K562 (cell line): ENCODE measurements at regions not wholly inside any gene's neighbourhood (a gene's known extent, or its start where the extent isn't known, plus 50 kb on each side); places are given as distances from the start of the nearest gene placed in this dataset.

ENCODE experiments used
- ATAC-seq: fragments of 200-7000 bp; cut with Tn5 transposase; 3 replicates; pipeline ENCODE4 v1.9.1; 2020; ENCODE audit warnings: moderate library complexity
- BruUV-seq: library from RNA; stranded (reverse); fragments of 400-500 nt; replicated peaks from 2 replicates; lab custom pipeline; 2021; lab: Mats Ljungman, UMichigan
- CTCF ChIA-PET: fragments of 300-600 bp; formaldehyde crosslinking; extraction: SDS; loops from one replicate; lab custom pipeline; 2021; ENCODE audit warnings: low intra/inter-chr PET ratio; lab: Yijun Ruan, JAX
- POLR2A ChIA-PET: fragments of 300-600, 350-650 bp; sonication (Branson Sonifier 250); formaldehyde crosslinking; extraction: SDS; loops from one replicate; lab custom pipeline; 2021; ENCODE audit warnings: antibody characterized with exemption, inconsistent platforms; lab: Yijun Ruan, JAX
- DNase-seq, 4 experiments: peaks; one replicate each; pipeline versions ENCODE4 v3.0.0 to v3.0.0-alpha.2; 2011 to 2018; ENCODE audit warnings: low spot score in 3 of 4, mixed read lengths in 3 of 4; ENCODE audit errors: extremely low read depth in 1 of 4
- FAIRE-seq: peaks from 2 replicates; lab custom pipeline; 2011; peaks lifted over from hg19 to GRCh38; lab: Jason Lieb, UNC
- H2AFZ ChIP-seq: 2 replicates; pipeline ENCODE4 v1.6.0; 2011; ENCODE audit warnings: low read depth, low read length, control low read depth, inconsistent platforms
- H3K27ac ChIP-seq: fragments of 200-600 bp; 3 replicates; pipeline ENCODE4 v1.8.0; 2011; ENCODE audit warnings: low read depth, mild to moderate bottlenecking, control low read depth, inconsistent platforms, low read length, moderate library complexity, mixed read lengths; ENCODE audit errors: extremely low read depth
- H3K27me3 ChIP-seq, 2 experiments: fragments of 300-600 bp in 1 of 2; 2 replicates in 1 of 2; 3 replicates in 1 of 2; pipeline versions ENCODE4 v1.6.0 to v1.8.0; 2011; ENCODE audit warnings: inconsistent platforms in 2 of 2, low read length in 2 of 2, mild to moderate bottlenecking in 1 of 2, mixed read lengths in 1 of 2, moderate library complexity in 1 of 2; ENCODE audit not compliant: control insufficient read depth in 2 of 2, insufficient read depth in 2 of 2
- H3K36me3 ChIP-seq: fragments of 300-600 bp; 3 replicates; pipeline ENCODE4 v1.8.0; 2011; ENCODE audit warnings: mild to moderate bottlenecking, low read length, inconsistent platforms; ENCODE audit not compliant: control insufficient read depth, insufficient read depth
- H3K4me1 ChIP-seq, 2 experiments: fragments of 200-600 bp in 1 of 2; replicated peaks in 1 of 2; 2 replicates in 1 of 2; 3 replicates in 1 of 2; pipeline versions ENCODE4 v1.5.1 to v1.8.0; 2011; ENCODE audit warnings: inconsistent platforms in 2 of 2, low read length in 2 of 2, mild to moderate bottlenecking in 1 of 2, mixed read lengths in 1 of 2, moderate library complexity in 1 of 2; ENCODE audit not compliant: control insufficient read depth in 2 of 2, insufficient read depth in 2 of 2
- H3K4me2 ChIP-seq: 2 replicates; pipeline ENCODE4 v1.6.1; 2011; ENCODE audit warnings: low read length, control low read depth, inconsistent platforms, mixed read lengths; ENCODE audit not compliant: insufficient read depth
- H3K4me3 ChIP-seq: fragments of 200-600 bp; sonication (generic), shearing (Covaris generic); 2 replicates; pipeline ENCODE4 v1.5.1; 2016; ENCODE audit warnings: control low read depth, inconsistent platforms
- H3K79me2 ChIP-seq: fragments of 200-600 bp; 3 replicates; pipeline ENCODE4 v1.8.0; 2011; ENCODE audit warnings: low read length, inconsistent platforms; ENCODE audit not compliant: control insufficient read depth, insufficient read depth
- H3K9ac ChIP-seq, 2 experiments: 2 replicates each; pipeline versions ENCODE4 v1.6.0 to v1.6.1; 2011; ENCODE audit warnings: low read depth in 2 of 2, low read length in 2 of 2, control low read depth in 1 of 2, inconsistent platforms in 1 of 2, mild to moderate bottlenecking in 1 of 2, mixed read lengths in 1 of 2; ENCODE audit not compliant: insufficient read depth in 1 of 2
- H3K9me1 ChIP-seq: one replicate; pipeline ENCODE4 v1.6.0; 2011; ENCODE audit warnings: inconsistent platforms, mild to moderate bottlenecking, low read length, moderate library complexity; ENCODE audit not compliant: control insufficient read depth, insufficient read depth
- H3K9me3 ChIP-seq: replicated peaks from 2 replicates; pipeline ENCODE4 v1.5.1; 2011; ENCODE audit warnings: low read depth, low read length, inconsistent platforms; ENCODE audit not compliant: control insufficient read depth, insufficient read depth
- H4K20me1 ChIP-seq: replicated peaks from 2 replicates; pipeline ENCODE4 v1.6.1; 2011; ENCODE audit warnings: low read length, inconsistent platforms, mixed read lengths; ENCODE audit not compliant: control insufficient read depth, insufficient read depth
- CHD4 ChIP-seq: fragments of 200-600 bp; sonication (generic); IDR thresholded peaks from 3 replicates; pipeline ENCODE4 v1.6.1; 2012; ENCODE audit warnings: low read depth, mild to moderate bottlenecking, mixed read lengths, low read length, inconsistent platforms; ENCODE audit not compliant: insufficient read depth, insufficient replicate concordance, poor library complexity, severe bottlenecking
- IRF9 ChIP-seq: fragments of 450-650 bp; IDR thresholded peaks from 2 replicates; pipeline ENCODE4 v1.6.1; 2016; ENCODE audit warnings: missing biosample characterization, missing genetic modification characterization
- NFE2 ChIP-seq: IDR thresholded peaks from 2 replicates; pipeline ENCODE4 v1.6.1; 2014; ENCODE audit warnings: antibody characterized with exemption, low read depth
- NR1H2 ChIP-seq: sonication (generic); formaldehyde crosslinking; IDR thresholded peaks from 2 replicates; pipeline ENCODE4 v1.4.0; 2020; ENCODE audit warnings: mild to moderate bottlenecking, missing genetic modification reagents
- SETDB1 ChIP-seq: IDR thresholded peaks from one replicate; pipeline ENCODE4 v1.6.1; 2012; ENCODE audit warnings: low read length, control low read depth, inconsistent platforms
- SRSF1 ChIP-seq: fragments of 200-400 bp; formaldehyde crosslinking; IDR thresholded peaks from 2 replicates; pipeline ENCODE4 v1.6.1; 2017; ENCODE audit warnings: mild to moderate bottlenecking, low read depth, low read length, moderate library complexity
- STAT5B ChIP-seq: fragments of 250-450 bp; sonication (Bioruptor Pico); IDR thresholded peaks from 2 replicates; pipeline ENCODE4 v1.8.0; 2021; ENCODE audit warnings: mild to moderate bottlenecking, inconsistent platforms
- TARDBP ChIP-seq: fragments of 450-650 bp; IDR thresholded peaks from 2 replicates; pipeline ENCODE4 v1.6.1; 2016
- TSC22D4 ChIP-seq: fragments of 450-650 bp; IDR thresholded peaks from 2 replicates; pipeline ENCODE4 v1.6.1; 2016; ENCODE audit warnings: missing genetic modification characterization, missing biosample characterization, control low read depth
- ZEB2 ChIP-seq: fragments of 450-650 bp; IDR thresholded peaks from 2 replicates; pipeline ENCODE4 v1.6.1; 2016
- ZFP30 ChIP-seq: fragments of 250-450 bp; sonication (Bioruptor Pico); IDR thresholded peaks from 2 replicates; pipeline ENCODE4 v1.8.0; 2022; ENCODE audit warnings: moderate library complexity, mild to moderate bottlenecking, inconsistent platforms, borderline replicate concordance
- ZNF212 ChIP-seq: fragments of 450-650 bp; formaldehyde crosslinking; IDR thresholded peaks from 2 replicates; pipeline ENCODE4 v1.4.0; 2020; ENCODE audit warnings: mild to moderate bottlenecking
- ZNF224 ChIP-seq: sonication (generic); formaldehyde crosslinking; IDR thresholded peaks from 2 replicates; pipeline ENCODE4 v1.8.0; 2022; ENCODE audit warnings: mild to moderate bottlenecking, missing genetic modification reagents
- WGBS: fragments of 100-300 bp; shearing (Covaris generic); methylation state at CpG from one replicate; pipeline ENCODE4 v1.1.6; 2016; ENCODE audit warnings: low coverage, mixed read lengths; ENCODE audit not compliant: insufficient coverage; ENCODE audit errors: missing lambda C conversion rate; 5-methylcytosine and 5-hydroxymethylcytosine counted together
- in situ Hi-C: fragments of 300-500 bp; cut with MboI; formaldehyde crosslinking; loops from 4 replicates; pipeline ENCODE4 v1.15.0; 2018; ENCODE audit warnings: inconsistent platforms, mixed read lengths
- intact Hi-C: fragments of 100-400 bp; cut with micrococcal nuclease; formaldehyde crosslinking; loops from 2 replicates; pipeline ENCODE4 v1.14.2; 2022

GRCh38 chr1:88275259-88275862 lies 408.7 kb upstream of the PKN2 start:
- no TSS peak for BruUV-seq
- TF ChIP-seq ZEB2 (no peak), SETDB1 (no peak), ZFP30 (no peak), NR1H2 (CRISPR knock-in tag) (no peak), ZNF212 (CRISPR knock-in tag) (no peak), CHD4 (no peak), ZNF224 (CRISPR knock-in tag) (no peak)
- POLR2A ChIA-PET, result no interaction called here
- no peak for ATAC-seq
- Histone ChIP-seq H4K20me1 (no peaks in the 10 kb centered on the region), H3K9me1 (no peaks in the 10 kb centered on the region), H3K4me1 (no peaks in the 10 kb centered on the region), H3K79me2 (no peaks in the 10 kb centered on the region), H3K9me3 (no peaks in the 10 kb centered on the region), H3K4me2 (no peak overlapping the region), H3K27me3 (no peaks in the 10 kb centered on the region), H3K4me3 (no peak overlapping the region), H3K27ac (no peak overlapping the region), H2AFZ (no peak overlapping the region), H3K9ac (no peak overlapping the region), H3K36me3 (no peaks in the 10 kb centered on the region)
- 0% methylated on average over 3 of the region's 3 CpGs for WGBS
- in situ Hi-C loops, result no loop called here
- FAIRE-seq, result no peak
- intact Hi-C loops, result no loop called here
- CTCF ChIA-PET, result interaction anchor here (0.7 kb wide), 1 partner anchor 487 kb away, joined by 3 read pairs; no protein-coding TSS in a partner anchor
- DNase-seq, result no peak

DNA sequence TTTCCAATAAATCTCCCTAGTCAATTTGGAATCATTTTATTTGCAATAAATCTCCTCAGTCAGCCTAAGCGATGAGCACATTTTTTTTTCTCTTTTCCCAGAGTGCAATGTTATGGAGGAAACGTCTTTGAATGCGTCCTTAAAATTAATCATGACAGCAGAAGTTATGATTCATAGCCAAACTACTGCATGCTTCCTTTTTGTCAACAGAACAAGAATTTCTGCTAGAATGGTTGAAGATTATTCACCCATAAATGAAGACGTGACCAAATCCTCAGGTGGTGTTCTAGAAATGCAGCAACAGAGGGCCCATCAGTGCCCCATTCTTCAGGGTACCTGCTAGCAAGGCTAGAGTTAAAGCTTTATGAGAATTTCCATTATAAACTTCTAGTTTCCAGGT lies 407.9 kb upstream of the PKN2 start:
- Histone ChIP-seq H3K27me3 (no peaks in the 10 kb centered on the region), H3K36me3 (no peaks in the 10 kb centered on the region), H3K79me2 (no peaks in the 10 kb centered on the region), H3K4me3 (no peak overlapping the region), H3K9ac (no peak overlapping the region), H3K4me2 (no peak overlapping the region), H3K4me1 (no peaks in the 10 kb centered on the region), H3K27ac (no peak overlapping the region), H3K9me3 (no peaks in the 10 kb centered on the region), H3K9me1 (no peaks in the 10 kb centered on the region), H2AFZ (no peak overlapping the region), H4K20me1 (no peaks in the 10 kb centered on the region)
- POLR2A ChIA-PET, result no interaction called here
- no peak for DNase-seq
- no peak for TF ChIP-seq SRSF1
- no peak for TF ChIP-seq TARDBP
- no peak for TF ChIP-seq NFE2
- no peak for TF ChIP-seq IRF9 (tag)
- TF ChIP-seq STAT5B (CRISPR knock-in tag), result no peak
- TF ChIP-seq TSC22D4, result no peak
- 3% methylated on average over 4 of the region's 4 CpGs for WGBS
- no peak for FAIRE-seq
- no TSS peak for BruUV-seq
- no peak for ATAC-seq
- CTCF ChIA-PET, result no interaction called here
- intact Hi-C loops, result no loop called here
- in situ Hi-C loops, result no loop called here
